GM12878 (cell line): ENCODE measurements at regions not wholly inside any gene's neighbourhood (a gene's known extent, or its start where the extent isn't known, plus 50 kb on each side); places are given as distances from the start of the nearest gene placed in this dataset.

Source experiments
- ATAC-seq: fragments of 200-7000 bp; cut with Tn5 transposase; 3 replicates; pipeline ENCODE4 v1.9.1; 2020; ENCODE audit warnings: mild to moderate bottlenecking, moderate library complexity
- BruUV-seq: library from RNA; stranded (reverse); fragments of 400-500 nt; replicated peaks from 2 replicates; lab custom pipeline; 2021; lab: Mats Ljungman, UMichigan
- CTCF ChIA-PET: fragments of 300-600 bp; sonication (Branson Sonifier 250); formaldehyde crosslinking; extraction: SDS; loops from one replicate; lab custom pipeline; 2021; ENCODE audit warnings: inconsistent platforms; lab: Yijun Ruan, JAX
- POLR2A ChIA-PET: fragments of 350-600 bp; formaldehyde crosslinking; extraction: SDS; loops from one replicate; lab custom pipeline; 2021; ENCODE audit warnings: inconsistent platforms; lab: Charles Lee
- RAD21 ChIA-PET: fragments of 300-600 bp; sonication (Branson Sonifier 250); formaldehyde crosslinking; loops from one replicate; lab custom pipeline; 2023; ENCODE audit warnings: antibody characterized with exemption; ENCODE audit not compliant: unreplicated experiment; lab: Charles Lee
- SMC1A ChIA-PET: fragments of 300-600 bp; sonication (Branson Sonifier 250); formaldehyde crosslinking; loops from one replicate; lab custom pipeline; 2023; ENCODE audit not compliant: unreplicated experiment, uncharacterized antibody; lab: Charles Lee
- DNase-seq: peaks from one replicate; pipeline ENCODE4 v3.0.0-alpha.2; 2011; ENCODE audit warnings: low read depth, low spot score
- FAIRE-seq: peaks from 3 replicates; lab custom pipeline; 2011; peaks lifted over from hg19 to GRCh38; lab: Jason Lieb, UNC
- H2AFZ ChIP-seq: 2 replicates; pipeline ENCODE4 v1.6.0; 2011; ENCODE audit warnings: low read depth, low read length, control low read depth; ENCODE audit not compliant: control insufficient read depth
- H3K27ac ChIP-seq: 2 replicates; pipeline ENCODE4 v1.5.1; 2011; ENCODE audit warnings: control low read depth; ENCODE audit not compliant: control insufficient read depth, insufficient read depth
- H3K27me3 ChIP-seq, 2 experiments: replicated peaks in 1 of 2; 2 replicates each; pipeline versions ENCODE4 v1.6.0 to v1.6.1; 2011; ENCODE audit warnings: low read length in 1 of 2; ENCODE audit not compliant: control insufficient read depth in 2 of 2, insufficient read depth in 2 of 2
- H3K36me3 ChIP-seq, 2 experiments: 2 replicates each; pipeline ENCODE4 v1.5.1; 2011; ENCODE audit warnings: low read length in 1 of 2; ENCODE audit not compliant: control insufficient read depth in 2 of 2, insufficient read depth in 2 of 2
- H3K4me1 ChIP-seq: 2 replicates; pipeline ENCODE4 v1.6.1; 2011; ENCODE audit warnings: mild to moderate bottlenecking, low read length, moderate library complexity, mixed read lengths; ENCODE audit not compliant: control insufficient read depth, insufficient read depth
- H3K4me2 ChIP-seq: 2 replicates; pipeline ENCODE4 v1.6.0; 2011; ENCODE audit warnings: control low read depth; ENCODE audit not compliant: control insufficient read depth, insufficient read depth
- H3K4me3 ChIP-seq: fragments of 200-600 bp; sonication (generic); 2 replicates; pipeline ENCODE4 v1.5.1; 2016
- H3K79me2 ChIP-seq: 2 replicates; pipeline ENCODE4 v1.6.0; 2011; ENCODE audit warnings: low read length; ENCODE audit not compliant: control insufficient read depth, insufficient read depth
- H3K9ac ChIP-seq: 2 replicates; pipeline ENCODE4 v1.8.0; 2011; ENCODE audit warnings: low read length, control low read depth, mixed read lengths; ENCODE audit not compliant: control insufficient read depth, insufficient read depth
- H3K9me3 ChIP-seq: replicated peaks from 3 replicates; pipeline ENCODE4 v1.5.1; 2011; ENCODE audit warnings: mild to moderate bottlenecking, low read length; ENCODE audit not compliant: control insufficient read depth, insufficient read depth
- H4K20me1 ChIP-seq: 2 replicates; pipeline ENCODE4 v1.6.0; 2011; ENCODE audit not compliant: control insufficient read depth, insufficient read depth
- ESRRA ChIP-seq: IDR thresholded peaks from 2 replicates; pipeline ENCODE4 v1.6.1; 2012; ENCODE audit warnings: mild to moderate bottlenecking, low read length, improper control_type of control experiment
- NR2C1 ChIP-seq: fragments of 450-650 bp; IDR thresholded peaks from 2 replicates; pipeline ENCODE4 v1.6.1; 2017; ENCODE audit warnings: antibody characterized with exemption, mild to moderate bottlenecking, moderate library complexity
- NRF1 ChIP-seq: conservative IDR thresholded peaks from 2 replicates; pipeline ENCODE4 v1.6.1; 2011; ENCODE audit warnings: mild to moderate bottlenecking, low read depth, low read length, improper control_type of control experiment
- PBX3 ChIP-seq: IDR thresholded peaks from 2 replicates; pipeline ENCODE4 v1.6.1; 2011; ENCODE audit warnings: mild to moderate bottlenecking, low read depth, low read length, moderate library complexity; ENCODE audit not compliant: insufficient replicate concordance
- ZNF24 ChIP-seq: fragments of 450-650 bp; IDR thresholded peaks from 2 replicates; pipeline ENCODE4 v1.6.1; 2017; ENCODE audit warnings: antibody characterized with exemption, mild to moderate bottlenecking
- WGBS: methylation state at CpG from one replicate; pipeline ENCODE4 v1.1.6; 2016; ENCODE audit warnings: low lambda C conversion rate; ENCODE audit not compliant: insufficient replicate concordance, insufficient coverage; ENCODE audit errors: missing lambda C conversion rate; 5-methylcytosine and 5-hydroxymethylcytosine counted together
- in situ Hi-C: fragments of 300-500 bp; cut with MboI; formaldehyde crosslinking; loops from 9 replicates; pipeline ENCODE4 v1.14.3; 2018; ENCODE audit warnings: mixed read lengths
- intact Hi-C: fragments of 100-400 bp; cut with micrococcal nuclease; formaldehyde crosslinking; loops from one replicate; pipeline ENCODE4 v1.14.2; 2022; ENCODE audit not compliant: unreplicated experiment

GRCh38 chr12:89236237-89236636 is 116.1 kb downstream of the DUSP6 start (continued):
- no peak for TF ChIP-seq ESRRA
- TF ChIP-seq, all 136 proteins: peak for 0

GRCh38 chr12:89235189-89235993 is 116.9 kb downstream of the DUSP6 start:
- no peak overlapping the region for H3K27ac ChIP-seq
- no peak overlapping the region for H3K4me2 ChIP-seq
- CTCF ChIA-PET, result no interaction called here
- ATAC-seq (no peak), FAIRE-seq (no peak), DNase-seq (no peak)
- POLR2A ChIA-PET, result no interaction called here
- intact Hi-C loops, result no loop called here
- BruUV-seq, result no TSS peak
- no peaks in the 10 kb centered on the region for H3K36me3 ChIP-seq
- no peaks in the 10 kb centered on the region for H3K4me1 ChIP-seq
- RAD21 ChIA-PET, result no interaction called here
- SMC1A ChIA-PET, result interaction anchor here (0.7 to 1.4 kb wide), 2 partner anchors 8 to 13 kb away, joined by 3 read pairs; no protein-coding TSS in a partner anchor
- no peaks in the 10 kb centered on the region for H3K9me3 ChIP-seq
- H3K79me2 ChIP-seq, result no peaks in the 10 kb centered on the region
- no peak overlapping the region for H3K9ac ChIP-seq
- no peaks in the 10 kb centered on the region for H4K20me1 ChIP-seq
- 7% methylated on average over 5 of the region's 5 CpGs for WGBS
- in situ Hi-C loops, result no loop called here
- TF ChIP-seq NR2C1 (no peak), PBX3 (no peak), ZNF24 (no peak), NRF1 (no peak)
- H2AFZ ChIP-seq, result no peak overlapping the region
- no peak overlapping the region for H3K4me3 ChIP-seq
- no peaks in the 10 kb centered on the region for H3K27me3 ChIP-seq
